Activated T-cell treated with anti-CD3 and anti-CD28 coated beads, Interleukin-2, amount 50 U/mL, for 72 hours (primary cell): ENCODE measurements at regions not wholly inside any gene's neighbourhood (a gene's known extent, or its start where the extent isn't known, plus 50 kb on each side); places are given as distances from the start of the nearest gene placed in this dataset.
"Not testable (repeated sequence)": the region's sequence is repeated elsewhere in the genome, so short reads cannot be mapped to it uniquely, and the experiment has no call there.

ENCODE experiments used
- ATAC-seq, 2 donors: fragments of 150-1000 bp; cut with Tn5 transposase; replicated peaks in 1 of 2; 2 replicates each; pipeline ENCODE4 v1.10.0; 2021; ENCODE audit warnings: moderate library complexity in 2 of 2, mild to moderate bottlenecking in 1 of 2
- DNase-seq, 2 donors: peaks; one replicate each; pipeline ENCODE4 v3.0.0; 2021 to 2022; ENCODE audit warnings: mixed read lengths in 1 of 2
- H3K27ac Mint-ChIP-seq: one replicate; pipeline ENCODE4 v1.8.0; 2022; ENCODE audit warnings: mild to moderate bottlenecking, moderate library complexity, mixed read lengths
- H3K27me3 Mint-ChIP-seq: one replicate; pipeline ENCODE4 v1.8.0; 2022; ENCODE audit warnings: low read depth, mixed read lengths
- H3K36me3 Mint-ChIP-seq, 2 donors: one replicate each; pipeline ENCODE4 v1.8.0; 2022; ENCODE audit warnings: mixed read lengths in 2 of 2, mild to moderate bottlenecking in 1 of 2; ENCODE audit not compliant: insufficient read depth in 2 of 2
- H3K4me1 Mint-ChIP-seq: one replicate; pipeline ENCODE4 v1.8.0; 2022; ENCODE audit warnings: low read depth, mixed read lengths
- H3K4me3 Mint-ChIP-seq, 2 donors: one replicate each; pipeline ENCODE4 v1.8.0; 2022; ENCODE audit warnings: mild to moderate bottlenecking in 2 of 2, mixed read lengths in 2 of 2, moderate library complexity in 2 of 2
- H3K9me3 Mint-ChIP-seq, 2 donors: one replicate each; pipeline ENCODE4 v1.8.0; 2022; ENCODE audit warnings: mixed read lengths in 2 of 2

GRCh38 chr3:20370273-20371063 lies 184.5 kb upstream of the SGO1 start:
- H3K4me1 Mint-ChIP-seq, H3K36me3 Mint-ChIP-seq, H3K27ac Mint-ChIP-seq, H3K27me3 Mint-ChIP-seq, H3K9me3 Mint-ChIP-seq, ATAC-seq, DNase-seq, H3K4me3 Mint-ChIP-seq: not testable (repeated sequence)

- ATAC-seq = no peak
- H3K27ac Mint-ChIP-seq = no peak overlapping the region
- H3K4me3 Mint-ChIP-seq = no peak overlapping the region
Observed at GRCh38 chr3:20361000-20361399, 175.0 kb upstream of the SGO1 start.

DNA sequence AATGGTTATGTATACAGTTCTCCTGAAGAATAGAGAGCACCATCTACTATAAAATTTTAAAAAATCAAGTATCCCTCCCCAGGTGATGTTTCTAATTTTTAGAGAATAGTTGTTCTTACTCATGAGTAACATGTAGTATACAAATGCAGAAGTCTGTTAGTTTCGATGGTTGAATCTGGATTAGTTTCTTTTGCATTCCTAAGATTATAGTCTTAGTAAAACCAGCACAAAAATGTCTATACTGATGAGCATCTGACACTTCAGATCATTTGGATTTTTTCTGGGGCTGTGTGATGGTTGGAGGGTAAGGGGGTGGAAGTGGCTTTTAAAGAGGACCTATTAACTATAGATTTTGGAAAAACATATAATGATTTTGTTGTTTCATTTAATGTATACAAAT lies 167.3 kb upstream of the SGO1 start:
- Mint-ChIP-seq H3K9me3 (peaks cover under 1 to 5% of the 10 kb centered on the region in 2 donors), H3K36me3 (peaks cover 0 to 3% of the 10 kb centered on the region in 2 donors), H3K4me3 (no peak overlapping the region), H3K27me3 (no peaks in the 10 kb centered on the region), H3K4me1 (no peaks in the 10 kb centered on the region), H3K27ac (no peak overlapping the region)
- DNase-seq = no peak
- no peak for ATAC-seq

More at GRCh38 chr3:20361000-20361399, 175.0 kb upstream of the SGO1 start:
- H3K27me3 Mint-ChIP-seq = no peaks in the 10 kb centered on the region
- DNase-seq = no peak
- no peaks in the 10 kb centered on the region for H3K4me1 Mint-ChIP-seq
- H3K36me3 Mint-ChIP-seq = peaks cover 0 to 4% of the 10 kb centered on the region in 2 donors
- peaks cover 3 to 6% of the 10 kb centered on the region in 2 donors for H3K9me3 Mint-ChIP-seq

DNA sequence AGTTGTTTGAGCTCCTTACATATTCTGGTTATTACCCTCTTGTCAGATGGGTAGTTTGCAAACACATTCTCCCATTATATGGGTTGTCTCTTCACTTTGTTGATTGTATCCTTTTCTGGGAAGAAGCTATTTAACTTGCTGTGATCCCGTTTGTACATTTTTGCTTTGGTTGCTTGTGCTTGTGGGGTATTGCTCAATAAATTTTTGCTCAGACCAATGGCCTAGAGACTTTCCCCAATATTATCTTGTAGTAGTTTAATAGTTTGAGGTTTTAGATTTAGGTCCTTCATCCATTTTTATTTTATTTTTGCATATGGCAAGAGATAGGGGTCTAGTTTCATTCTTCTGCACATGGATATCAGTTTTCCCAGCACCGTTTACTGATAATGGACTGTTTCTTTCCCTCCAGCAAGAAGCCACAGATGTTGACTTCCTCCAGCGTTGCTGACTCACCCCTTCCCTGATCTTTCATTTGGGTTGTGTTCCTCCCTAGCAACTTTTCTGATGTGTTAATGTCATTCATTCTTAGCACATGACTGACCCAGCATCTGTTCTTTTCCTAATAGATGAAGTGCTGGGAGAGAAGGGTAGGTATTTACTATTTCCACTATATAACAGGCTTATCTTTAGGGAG lies 166.7 kb upstream of the SGO1 start:
- peaks cover 0 to 4% of the 10 kb centered on the region in 2 donors for H3K9me3 Mint-ChIP-seq
- H3K4me1 Mint-ChIP-seq = no peaks in the 10 kb centered on the region
- ATAC-seq (no peak), DNase-seq (no peak)
- H3K36me3 Mint-ChIP-seq = no peaks in the 10 kb centered on the region
- H3K4me3 Mint-ChIP-seq = no peak overlapping the region
- H3K27ac Mint-ChIP-seq = no peak overlapping the region
- no peaks in the 10 kb centered on the region for H3K27me3 Mint-ChIP-seq

- no peaks in the 10 kb centered on the region for H3K9me3 Mint-ChIP-seq
- no peak for DNase-seq
- H3K27ac Mint-ChIP-seq = no peak overlapping the region
- H3K4me1 Mint-ChIP-seq = no peaks in the 10 kb centered on the region
- no peaks in the 10 kb centered on the region for H3K36me3 Mint-ChIP-seq
- no peak overlapping the region for H3K4me3 Mint-ChIP-seq
- H3K27me3 Mint-ChIP-seq = no peaks in the 10 kb centered on the region
- no peak for ATAC-seq
Observed at GRCh38 chr3:20350449-20350848, 164.4 kb upstream of the SGO1 start.

- H3K27ac Mint-ChIP-seq = no peak overlapping the region
- no peaks in the 10 kb centered on the region for H3K36me3 Mint-ChIP-seq
- H3K4me1 Mint-ChIP-seq = peaks cover 8% of the 10 kb centered on the region
- H3K27me3 Mint-ChIP-seq = no peaks in the 10 kb centered on the region
- DNase-seq = no peak
- no peak overlapping the region for H3K4me3 Mint-ChIP-seq
- H3K9me3 Mint-ChIP-seq = peaks cover 0 to 3% of the 10 kb centered on the region in 2 donors
- no peak for ATAC-seq
Observed at GRCh38 chr3:20346916-20347315, 160.9 kb upstream of the SGO1 start.

- no peak overlapping the region for H3K4me3 Mint-ChIP-seq
- H3K27ac Mint-ChIP-seq = no peak overlapping the region
Observed at GRCh38 chr3:20346369-20346768, 160.4 kb upstream of the SGO1 start.

GRCh38 chr3:20344400-20344959 lies 158.5 kb upstream of the SGO1 start:
- peaks cover 8% of the 10 kb centered on the region for H3K4me1 Mint-ChIP-seq
- H3K36me3 Mint-ChIP-seq = no peaks in the 10 kb centered on the region
- no peak for DNase-seq
- H3K27ac Mint-ChIP-seq = no peak overlapping the region
- peak; percentile 55 to 63 for ATAC-seq
- peaks cover 0 to 3% of the 10 kb centered on the region in 2 donors for H3K9me3 Mint-ChIP-seq
- H3K27me3 Mint-ChIP-seq = no peaks in the 10 kb centered on the region
- no peak overlapping the region for H3K4me3 Mint-ChIP-seq

More at GRCh38 chr3:20346369-20346768, 160.4 kb upstream of the SGO1 start:
- ATAC-seq = no peak
- no peak for DNase-seq
- Mint-ChIP-seq H3K27me3 (no peaks in the 10 kb centered on the region), H3K36me3 (no peaks in the 10 kb centered on the region), H3K9me3 (peaks cover 0 to 3% of the 10 kb centered on the region in 2 donors), H3K4me1 (peaks cover 8% of the 10 kb centered on the region)

GRCh38 chr3:20343790-20344189 lies 157.8 kb upstream of the SGO1 start:
- no peak for ATAC-seq
- Mint-ChIP-seq H3K27ac (no peak overlapping the region), H3K9me3 (peaks cover 0 to 3% of the 10 kb centered on the region in 2 donors), H3K4me3 (no peak overlapping the region), H3K27me3 (no peaks in the 10 kb centered on the region), H3K4me1 (peaks cover 8% of the 10 kb centered on the region), H3K36me3 (no peaks in the 10 kb centered on the region)
- no peak for DNase-seq

DNA sequence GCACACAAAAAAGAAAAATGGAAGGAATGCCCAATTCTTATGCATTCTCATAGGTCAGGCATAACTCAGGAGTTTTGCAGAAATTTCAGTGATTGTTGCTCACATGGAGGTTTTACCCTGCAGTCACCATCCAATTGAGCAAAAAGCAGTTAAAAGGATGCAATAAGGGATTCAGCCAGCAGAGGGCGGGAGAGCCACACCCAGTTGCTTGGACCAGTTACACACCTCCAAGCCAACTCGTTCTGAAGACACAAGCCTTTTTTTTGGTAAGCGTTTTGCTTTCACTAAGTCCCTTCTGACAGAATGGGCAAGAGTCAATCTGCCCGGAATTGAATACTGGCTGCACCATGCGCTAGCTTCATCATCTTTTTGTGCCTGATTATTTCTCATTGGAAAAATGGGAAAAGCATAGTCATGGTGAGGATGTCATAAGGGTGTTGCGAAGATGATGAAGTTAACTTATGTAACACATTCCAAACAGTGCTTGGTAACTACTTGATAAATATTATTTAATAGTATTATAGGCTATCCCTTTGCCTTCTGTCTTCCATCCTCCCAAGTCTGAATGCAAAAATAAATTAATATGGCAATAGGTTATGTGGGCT lies 154.4 kb upstream of the SGO1 start:
- no peaks in the 10 kb centered on the region for H3K36me3 Mint-ChIP-seq
- H3K27ac Mint-ChIP-seq = no peak overlapping the region
- no peak overlapping the region for H3K4me3 Mint-ChIP-seq
- DNase-seq (peak; percentile 58 to 76), ATAC-seq (peak; percentile 60 to 68)
- peaks cover 0 to 3% of the 10 kb centered on the region in 2 donors for H3K9me3 Mint-ChIP-seq
- H3K4me1 Mint-ChIP-seq = peaks cover 8% of the 10 kb centered on the region
- H3K27me3 Mint-ChIP-seq = no peaks in the 10 kb centered on the region

DNA sequence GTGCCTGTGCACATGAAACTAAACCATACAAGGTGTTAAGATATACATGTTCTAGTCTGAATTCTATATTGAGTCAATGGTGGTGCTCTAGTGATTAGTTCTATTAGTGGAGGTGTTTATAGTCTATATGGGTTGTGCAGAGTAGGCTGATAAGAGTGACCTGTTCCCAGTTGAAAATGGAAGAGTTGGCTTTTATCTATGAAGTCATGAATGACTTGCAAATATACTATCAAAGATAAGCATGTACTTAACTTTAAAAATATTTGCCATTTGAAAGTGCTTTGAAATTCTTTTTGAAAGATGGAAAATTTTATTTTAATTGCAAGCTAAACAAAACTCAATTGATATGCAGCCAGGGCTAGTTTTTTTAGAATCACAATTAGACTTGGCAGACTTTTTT lies 150.6 kb upstream of the SGO1 start:
- H3K36me3 Mint-ChIP-seq = no peaks in the 10 kb centered on the region
- peaks cover 7% of the 10 kb centered on the region for H3K27me3 Mint-ChIP-seq
- H3K4me1 Mint-ChIP-seq = no peaks in the 10 kb centered on the region
- ATAC-seq (no peak), DNase-seq (no peak)
- no peaks in the 10 kb centered on the region for H3K9me3 Mint-ChIP-seq
- H3K4me3 Mint-ChIP-seq = no peak overlapping the region
- H3K27ac Mint-ChIP-seq = no peak overlapping the region

DNA sequence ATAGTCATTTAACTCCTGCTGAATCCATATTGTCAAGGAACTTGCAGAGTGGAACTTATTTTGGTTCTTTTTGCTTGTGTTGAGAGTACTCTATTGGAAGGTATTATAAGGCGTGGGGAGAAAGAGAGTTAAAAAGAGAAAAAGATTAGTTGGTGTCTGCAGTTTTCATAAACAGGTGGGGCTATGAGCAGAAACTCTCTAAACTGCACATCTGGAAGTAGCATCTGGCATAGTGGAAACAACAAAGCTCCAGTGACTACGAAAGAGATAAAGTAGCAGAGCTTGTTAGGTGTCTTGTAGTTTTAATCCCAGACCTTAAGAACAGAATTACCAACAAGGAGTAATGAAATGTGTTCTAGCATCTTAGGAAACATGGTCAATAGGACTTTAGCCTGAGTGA lies 148.8 kb upstream of the SGO1 start:
- DNase-seq = no peak
- no peaks in the 10 kb centered on the region for H3K4me1 Mint-ChIP-seq

GRCh38 chr3:20327889-20328288 lies 141.9 kb upstream of the SGO1 start:
- H3K27me3 Mint-ChIP-seq = no peaks in the 10 kb centered on the region
- H3K4me1 Mint-ChIP-seq = no peaks in the 10 kb centered on the region
- no peaks in the 10 kb centered on the region for H3K36me3 Mint-ChIP-seq
- peaks cover 0 to 2% of the 10 kb centered on the region in 2 donors for H3K9me3 Mint-ChIP-seq
- DNase-seq (no peak), ATAC-seq (no peak)
- H3K4me3 Mint-ChIP-seq = no peak overlapping the region
- no peak overlapping the region for H3K27ac Mint-ChIP-seq

More for the DNA sequence above, 148.8 kb upstream of the SGO1 start:
- ATAC-seq = no peak
- no peak overlapping the region for H3K4me3 Mint-ChIP-seq
- H3K27me3 Mint-ChIP-seq = peaks cover 7% of the 10 kb centered on the region
- no peaks in the 10 kb centered on the region for H3K9me3 Mint-ChIP-seq
- H3K27ac Mint-ChIP-seq = no peak overlapping the region
- no peaks in the 10 kb centered on the region for H3K36me3 Mint-ChIP-seq
